ENCODE measurements at regions not wholly inside any gene's neighbourhood (a gene's known extent, or its start where the extent isn't known, plus 50 kb on each side); places are given as distances from the start of the nearest gene placed in this dataset.

- no peak for DNase-seq (ENCODE audit: low read depth in 1 of 2, low spot score in 1 of 2)
- no peak for TF ChIP-seq JUND (IDR thresholded peaks at IDR 0.05; ENCODE audit: low read depth)
- in situ Hi-C loops (cut with HindIII; ENCODE audit: low pct_unique_long_range_greater_than_20kb, low sequenced_read_pairs), result no loop called here
These were observed 303.5 kb downstream of the EPHA4 start for GRCh38 chr2:221268631-221269030.

- in situ Hi-C loops (cut with HindIII; ENCODE audit: low pct_unique_long_range_greater_than_20kb, low sequenced_read_pairs), result no loop called here
- DNase-seq (ENCODE audit: low read depth in 1 of 2, low spot score in 1 of 2), result no peak
- no peak for TF ChIP-seq JUND (IDR thresholded peaks at IDR 0.05; ENCODE audit: low read depth)
These were observed 301.3 kb downstream of the EPHA4 start for GRCh38 chr2:221270806-221271205.

GRCh38 chr2:221272729-221273128 lies 299.4 kb downstream of the EPHA4 start:
- DNase-seq (ENCODE audit: low read depth in 1 of 2, low spot score in 1 of 2), result no peak
- no peak for TF ChIP-seq JUND (IDR thresholded peaks at IDR 0.05; ENCODE audit: low read depth)
- in situ Hi-C loops (cut with HindIII; ENCODE audit: low pct_unique_long_range_greater_than_20kb, low sequenced_read_pairs), result no loop called here

- in situ Hi-C loops (cut with HindIII; ENCODE audit: low pct_unique_long_range_greater_than_20kb, low sequenced_read_pairs), result no loop called here
- no peak for DNase-seq (ENCODE audit: low read depth in 1 of 2, low spot score in 1 of 2)
- TF ChIP-seq JUND (IDR thresholded peaks at IDR 0.05; ENCODE audit: low read depth), result no peak
These were observed 296.1 kb downstream of the EPHA4 start for GRCh38 chr2:221276033-221276432.

- no peak for DNase-seq (ENCODE audit: low read depth in 1 of 2, low spot score in 1 of 2)
- no peak for TF ChIP-seq JUND (IDR thresholded peaks at IDR 0.05; ENCODE audit: low read depth)
- in situ Hi-C loops (cut with HindIII; ENCODE audit: low pct_unique_long_range_greater_than_20kb, low sequenced_read_pairs), result no loop called here
These were observed 295.5 kb downstream of the EPHA4 start for GRCh38 chr2:221276601-221277000.

- no peak for DNase-seq (ENCODE audit: low read depth in 1 of 2, low spot score in 1 of 2)
- no peak for TF ChIP-seq JUND (IDR thresholded peaks at IDR 0.05; ENCODE audit: low read depth)
- in situ Hi-C loops (cut with HindIII; ENCODE audit: low pct_unique_long_range_greater_than_20kb, low sequenced_read_pairs), result no loop called here
These were observed 289.7 kb downstream of the EPHA4 start for GRCh38 chr2:221282386-221282785.

- no peak for TF ChIP-seq JUND (IDR thresholded peaks at IDR 0.05; ENCODE audit: low read depth)
- no peak for DNase-seq (ENCODE audit: low read depth in 1 of 2, low spot score in 1 of 2)
These were observed 288.1 kb downstream of the EPHA4 start for GRCh38 chr2:221283896-221284545.

GRCh38 chr2:221285148-221285547 lies 287.0 kb downstream of the EPHA4 start:
- no peak for DNase-seq (ENCODE audit: low read depth in 1 of 2, low spot score in 1 of 2)
- no peak for TF ChIP-seq JUND (IDR thresholded peaks at IDR 0.05; ENCODE audit: low read depth)
- in situ Hi-C loops (cut with HindIII; ENCODE audit: low pct_unique_long_range_greater_than_20kb, low sequenced_read_pairs), result no loop called here

More at GRCh38 chr2:221283896-221284545, 288.1 kb downstream of the EPHA4 start:
- in situ Hi-C loops (cut with HindIII; ENCODE audit: low pct_unique_long_range_greater_than_20kb, low sequenced_read_pairs), result no loop called here

GRCh38 chr2:221286406-221286805 lies 285.7 kb downstream of the EPHA4 start:
- in situ Hi-C loops (cut with HindIII; ENCODE audit: low pct_unique_long_range_greater_than_20kb, low sequenced_read_pairs), result no loop called here
- TF ChIP-seq JUND (IDR thresholded peaks at IDR 0.05; ENCODE audit: low read depth), result no peak
- no peak for DNase-seq (ENCODE audit: low read depth in 1 of 2, low spot score in 1 of 2)

GRCh38 chr2:221289389-221289788 lies 282.7 kb downstream of the EPHA4 start:
- DNase-seq (ENCODE audit: low read depth in 1 of 2, low spot score in 1 of 2), result no peak
- in situ Hi-C loops (cut with HindIII; ENCODE audit: low pct_unique_long_range_greater_than_20kb, low sequenced_read_pairs), result no loop called here
- TF ChIP-seq JUND (IDR thresholded peaks at IDR 0.05; ENCODE audit: low read depth), result no peak

- TF ChIP-seq JUND (IDR thresholded peaks at IDR 0.05; ENCODE audit: low read depth), result no peak
- in situ Hi-C loops (cut with HindIII; ENCODE audit: low pct_unique_long_range_greater_than_20kb, low sequenced_read_pairs), result no loop called here
- DNase-seq (ENCODE audit: low read depth in 1 of 2, low spot score in 1 of 2), result no peak
These were observed 282.3 kb downstream of the EPHA4 start for GRCh38 chr2:221289846-221290245.

GRCh38 chr2:221293949-221294742 lies 278.0 kb downstream of the EPHA4 start:
- no peak for TF ChIP-seq JUND (IDR thresholded peaks at IDR 0.05; ENCODE audit: low read depth)
- in situ Hi-C loops (cut with HindIII; ENCODE audit: low pct_unique_long_range_greater_than_20kb, low sequenced_read_pairs), result no loop called here
- no peak for DNase-seq (ENCODE audit: low read depth in 1 of 2, low spot score in 1 of 2)

- TF ChIP-seq JUND (IDR thresholded peaks at IDR 0.05; ENCODE audit: low read depth), result no peak
- in situ Hi-C loops (cut with HindIII; ENCODE audit: low pct_unique_long_range_greater_than_20kb, low sequenced_read_pairs), result no loop called here
- peak; percentile 7 to 67 for DNase-seq (ENCODE audit: low read depth in 1 of 2, low spot score in 1 of 2)
These were observed 267.2 kb downstream of the EPHA4 start for GRCh38 chr2:221304916-221305315.

Data from T47D (cell line).